NAMALWA (cell line): ENCODE measurements at regions not wholly inside any gene's neighbourhood (a gene's known extent, or its start where the extent isn't known, plus 50 kb on each side); places are given as distances from the start of the nearest gene placed in this dataset.

Experiments used
- DNase-seq: peaks from one replicate; pipeline ENCODE4 v3.0.0-alpha.2; 2015; ENCODE audit warnings: low spot score

DNA sequence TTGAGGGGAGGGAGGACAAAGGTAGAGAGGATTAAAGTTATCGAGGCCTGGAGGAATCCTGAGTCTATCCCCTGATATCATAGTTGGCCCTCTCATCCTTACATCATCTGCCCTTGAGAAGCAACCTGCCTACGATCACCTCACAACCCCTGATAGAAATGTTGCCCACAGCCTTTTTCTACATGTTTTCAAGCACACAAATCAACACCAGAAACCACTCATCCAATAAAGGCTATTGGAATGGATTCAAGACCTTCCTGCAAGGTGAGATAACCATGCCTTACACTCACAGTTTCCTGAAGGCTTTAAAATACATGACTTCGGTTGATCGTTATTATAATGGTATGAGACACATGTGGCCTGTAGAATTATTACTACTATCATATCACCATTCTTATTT is 175.7 kb upstream of the EGLN3 start:
- DNase-seq, result no peak

DNA sequence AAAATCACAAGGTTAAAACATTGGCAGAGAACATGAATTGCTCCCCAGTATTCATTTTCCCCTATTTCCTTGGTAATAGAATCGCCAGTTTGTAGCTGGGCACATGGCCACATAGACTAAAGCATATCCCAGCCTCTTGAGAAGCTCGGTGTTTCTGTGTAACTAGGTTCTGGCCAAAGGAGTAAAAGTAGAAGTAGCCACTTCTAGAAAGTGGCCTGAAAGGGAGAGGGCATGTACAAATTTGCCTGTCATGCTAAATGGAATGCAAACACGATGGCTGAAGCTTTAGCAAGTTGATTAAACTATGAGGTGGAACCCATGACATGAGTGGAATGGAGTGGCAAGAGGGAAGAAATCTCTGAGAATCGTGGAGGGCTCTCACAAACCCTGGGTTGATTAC is 173.7 kb upstream of the EGLN3 start:
- no peak for DNase-seq

DNA sequence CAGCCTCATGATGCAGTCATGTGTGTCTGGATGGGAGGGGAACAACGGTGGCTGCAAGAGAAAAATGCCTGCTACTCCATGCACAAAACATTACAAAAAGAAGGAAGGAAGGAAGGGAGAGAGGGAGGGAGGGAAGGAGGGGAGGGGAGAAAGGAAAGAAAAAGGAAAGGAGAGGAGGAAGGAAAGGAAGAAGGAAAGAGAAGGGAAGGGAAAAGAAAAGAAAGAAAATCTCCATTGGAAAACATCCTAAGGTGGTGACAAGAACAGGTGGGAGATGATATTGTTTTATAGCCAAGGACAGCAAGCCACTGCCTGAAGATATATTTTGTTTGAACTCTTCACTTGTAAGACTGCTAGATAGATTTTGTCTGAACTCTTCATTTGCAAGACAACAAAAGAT is 171.8 kb upstream of the EGLN3 start:
- DNase-seq, result no peak

DNA sequence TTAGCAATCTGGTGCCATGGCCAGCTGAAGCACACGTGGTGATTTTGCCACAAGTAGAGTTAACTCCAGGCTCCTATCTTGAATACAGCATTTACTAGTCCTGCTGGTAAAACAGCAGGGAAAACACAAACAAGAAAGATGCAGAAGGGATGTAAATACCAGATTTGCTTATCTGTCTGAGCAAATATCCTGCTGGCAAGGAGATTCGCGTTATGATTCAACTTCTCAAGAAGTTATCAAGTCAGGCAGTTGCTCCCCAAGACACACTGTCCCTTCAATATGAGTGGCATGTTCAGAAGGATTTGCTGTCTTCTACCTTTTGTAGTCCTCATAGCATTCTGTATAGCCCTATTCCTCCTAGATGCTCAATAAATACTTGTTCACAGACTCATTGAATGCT is 171.2 kb upstream of the EGLN3 start:
- DNase-seq, result no peak

DNA sequence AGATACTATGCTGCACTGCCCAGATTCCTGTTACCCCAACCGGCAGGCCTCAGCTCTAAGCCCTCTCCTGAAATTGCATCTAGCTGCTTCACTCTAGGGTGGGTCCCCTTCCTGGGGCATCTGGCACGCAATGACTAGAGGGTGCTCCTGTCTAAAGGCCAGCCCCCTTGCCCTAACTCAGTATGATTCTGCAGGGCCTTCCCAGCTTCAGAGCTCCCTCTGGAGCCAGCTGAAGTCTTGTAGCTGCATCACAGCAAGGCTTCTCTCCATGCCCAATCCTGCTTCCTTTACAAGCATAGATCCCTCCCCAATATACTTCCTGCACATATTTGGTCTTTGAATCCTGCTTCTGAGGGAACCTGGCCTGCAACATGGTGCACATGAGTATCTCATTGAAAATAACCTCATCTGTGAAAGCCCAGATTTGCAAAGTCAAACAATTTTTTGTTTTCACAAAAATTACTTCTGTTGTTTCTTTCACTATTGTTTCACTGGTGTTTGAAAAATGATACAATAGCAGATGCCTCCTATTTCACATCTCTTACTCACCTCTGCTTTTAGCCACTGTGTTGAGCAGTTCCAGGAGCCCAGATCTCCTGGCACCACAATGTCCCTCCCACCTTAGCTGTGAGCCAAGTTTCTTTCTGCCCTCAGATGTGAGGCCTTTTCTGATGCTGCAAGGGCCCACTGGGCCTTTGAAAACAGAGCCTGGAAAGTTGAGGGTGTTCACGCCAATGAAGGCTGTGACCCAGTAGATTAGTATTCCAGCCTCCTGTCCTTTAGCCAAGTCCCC is 169.5 kb upstream of the EGLN3 start:
- DNase-seq, result no peak

DNA sequence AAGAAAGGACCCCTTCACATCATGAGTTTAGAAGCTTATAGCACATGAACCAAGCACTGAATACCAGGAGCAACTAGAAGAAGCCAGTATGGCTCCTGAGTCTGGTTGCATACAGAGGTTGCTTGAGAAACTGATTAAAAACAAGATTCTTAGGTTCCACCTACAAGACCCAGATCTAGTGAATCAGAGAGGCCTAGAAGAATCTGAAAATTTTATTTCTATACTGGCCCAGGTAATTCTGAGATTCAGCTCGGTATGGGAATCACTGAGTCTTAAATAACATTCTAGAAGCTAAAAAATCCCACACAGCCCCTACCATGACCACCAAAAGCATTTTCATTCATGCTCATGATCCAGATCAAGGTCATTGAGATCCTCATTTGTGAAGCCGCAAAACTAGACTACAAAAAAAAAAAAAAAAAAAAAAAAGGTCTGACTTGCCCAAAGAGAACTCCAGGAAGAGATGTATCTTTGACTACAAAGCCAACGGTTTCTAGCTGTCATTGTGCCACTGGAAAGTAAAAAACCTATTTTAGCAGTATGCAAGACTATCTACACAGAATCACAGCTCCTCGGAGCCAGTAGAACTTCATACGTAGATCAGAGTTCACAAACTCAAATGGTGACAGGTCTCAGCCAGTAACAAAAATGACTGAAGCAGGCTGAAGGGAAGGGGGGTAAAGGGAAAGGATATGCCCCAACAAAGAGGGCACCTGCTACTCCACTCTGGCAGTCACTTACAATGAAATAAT is 168.4 kb upstream of the EGLN3 start:
- DNase-seq, result no peak

DNA sequence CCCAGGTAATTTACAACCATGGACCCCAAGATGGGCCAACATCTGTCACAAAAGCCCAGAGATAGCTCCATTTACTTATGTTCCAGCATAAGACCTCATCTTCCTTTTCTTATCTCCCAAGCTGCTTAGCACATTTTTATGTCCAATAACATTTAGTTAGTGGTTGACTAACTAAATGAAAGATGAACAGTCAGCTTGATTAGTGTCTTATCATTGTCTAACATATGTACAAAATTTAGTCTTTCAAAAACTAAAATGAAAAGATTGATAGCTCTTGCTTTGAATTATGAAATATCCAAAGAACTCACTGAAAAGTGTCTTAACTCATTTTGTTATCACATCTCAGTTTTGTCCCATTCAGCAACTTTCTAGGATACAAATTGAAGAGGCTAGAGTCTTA is 163.1 kb upstream of the EGLN3 start:
- DNase-seq, result no peak

DNA sequence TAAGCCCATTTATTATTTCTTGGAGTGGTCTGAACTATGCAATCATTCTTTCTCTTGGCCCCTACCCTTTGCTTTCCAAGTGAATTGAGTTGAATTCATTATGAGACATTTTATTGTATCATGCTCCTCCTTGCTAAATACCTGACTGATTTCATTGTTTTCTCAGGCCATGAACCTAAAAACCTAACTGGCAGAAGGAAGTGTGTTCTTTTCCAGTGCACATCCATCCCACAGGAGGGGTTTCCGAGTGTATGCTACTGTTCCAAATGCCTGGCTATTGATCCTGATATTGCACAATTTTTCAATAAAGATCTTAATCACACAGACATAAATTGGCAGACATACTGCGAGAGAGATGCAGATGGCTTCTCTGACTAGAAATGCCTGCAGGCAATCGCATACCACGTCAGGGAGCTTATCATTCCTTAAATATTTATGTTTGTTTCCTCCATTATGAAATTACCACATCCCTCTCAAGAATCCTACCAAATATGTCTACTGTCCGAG is 162.2 kb upstream of the EGLN3 start:
- DNase-seq, result no peak

DNA sequence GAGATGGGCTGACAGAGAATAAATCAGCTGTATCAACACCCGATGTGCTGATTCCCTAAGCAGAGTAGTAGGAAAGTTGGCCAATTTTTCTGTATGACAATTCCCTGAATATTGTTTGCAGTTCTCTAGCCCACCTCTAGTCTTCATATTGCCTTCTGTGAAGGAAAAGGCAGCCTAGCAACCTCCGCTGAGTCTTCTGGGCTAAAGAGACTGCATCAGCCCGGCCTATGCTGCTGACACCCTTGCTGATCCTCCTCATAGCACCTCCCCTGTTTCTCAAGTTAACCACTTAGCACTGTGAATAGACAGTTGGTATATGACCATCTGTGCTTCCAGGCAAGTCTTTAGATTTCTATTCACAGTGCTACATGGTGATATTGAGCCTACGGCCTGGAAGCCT is 161.1 kb upstream of the EGLN3 start:
- DNase-seq, result no peak

DNA sequence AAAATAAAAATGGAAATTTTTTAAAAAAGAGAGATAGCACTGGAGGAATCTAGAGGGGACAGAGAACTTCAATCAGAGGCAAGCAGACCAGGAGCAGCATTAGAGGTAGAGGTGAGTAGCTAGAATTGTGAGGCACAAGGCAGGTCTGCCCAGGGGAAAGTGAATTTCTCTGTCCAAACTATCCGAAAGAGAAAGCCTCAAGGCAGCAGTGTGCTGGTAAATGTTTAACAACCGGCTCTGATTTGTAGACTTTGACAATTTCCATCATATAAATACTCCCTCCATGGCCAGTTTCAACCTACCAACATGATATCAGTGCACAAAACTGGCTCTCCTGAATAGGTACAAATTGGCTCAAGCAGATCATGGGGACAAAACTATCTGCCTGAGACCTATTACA is 160.6 kb upstream of the EGLN3 start:
- no peak for DNase-seq

DNA sequence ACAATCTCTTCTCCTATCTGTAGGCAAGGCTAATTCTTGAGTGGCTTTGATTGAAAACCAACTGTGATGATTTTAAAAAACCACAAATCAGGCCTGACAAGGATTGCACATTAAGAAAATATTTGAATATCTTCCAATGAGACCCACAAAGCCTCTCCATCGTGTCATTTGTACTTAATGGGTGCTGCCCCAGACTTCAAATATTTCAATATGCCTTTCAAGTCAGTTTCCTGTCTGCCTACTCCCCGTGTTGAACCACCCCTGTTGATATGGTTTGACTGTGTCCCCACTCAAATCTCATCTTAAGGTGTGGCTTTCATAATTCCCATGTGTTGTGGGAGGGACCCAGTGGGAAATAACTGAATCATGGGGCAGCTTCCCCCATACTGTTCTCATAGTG is 159.7 kb upstream of the EGLN3 start:
- no peak for DNase-seq

DNA sequence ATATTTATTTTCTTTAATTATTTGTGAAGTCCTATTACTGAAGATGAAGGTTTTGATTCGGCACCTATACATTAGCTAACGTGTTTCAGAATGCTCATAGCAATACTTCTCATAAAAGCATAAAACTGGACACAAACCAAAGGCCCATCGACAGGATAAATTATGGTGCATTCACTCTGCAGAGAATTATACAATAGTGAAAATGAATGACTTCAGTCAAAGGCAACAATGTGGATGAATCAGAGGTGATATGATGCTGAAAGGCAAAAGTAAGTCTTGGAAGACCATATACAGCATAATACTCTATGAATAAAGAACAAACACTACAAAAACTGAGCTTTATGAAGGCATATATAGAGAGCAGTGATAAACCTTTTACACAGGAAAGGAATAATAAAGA is 156.6 kb upstream of the EGLN3 start:
- no peak for DNase-seq

DNA sequence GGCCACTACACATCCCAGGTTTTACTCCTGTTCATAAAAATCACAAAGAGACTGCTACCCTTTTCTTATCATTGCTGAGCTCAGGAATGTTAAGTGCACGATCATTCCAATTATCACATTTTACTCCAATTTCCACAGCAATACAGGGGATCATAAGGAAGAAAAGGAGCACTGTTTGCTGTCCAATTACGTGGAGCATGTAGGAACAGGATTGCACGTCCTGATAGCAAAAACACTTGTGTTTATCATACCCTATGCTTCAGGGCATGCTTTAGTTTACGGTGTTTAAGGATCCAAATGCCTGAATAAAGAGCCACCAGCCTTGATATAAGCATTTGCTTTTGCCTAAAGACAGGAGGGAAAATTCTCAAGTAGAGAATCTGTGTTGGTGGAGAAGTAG is 155.4 kb upstream of the EGLN3 start:
- no peak for DNase-seq

DNA sequence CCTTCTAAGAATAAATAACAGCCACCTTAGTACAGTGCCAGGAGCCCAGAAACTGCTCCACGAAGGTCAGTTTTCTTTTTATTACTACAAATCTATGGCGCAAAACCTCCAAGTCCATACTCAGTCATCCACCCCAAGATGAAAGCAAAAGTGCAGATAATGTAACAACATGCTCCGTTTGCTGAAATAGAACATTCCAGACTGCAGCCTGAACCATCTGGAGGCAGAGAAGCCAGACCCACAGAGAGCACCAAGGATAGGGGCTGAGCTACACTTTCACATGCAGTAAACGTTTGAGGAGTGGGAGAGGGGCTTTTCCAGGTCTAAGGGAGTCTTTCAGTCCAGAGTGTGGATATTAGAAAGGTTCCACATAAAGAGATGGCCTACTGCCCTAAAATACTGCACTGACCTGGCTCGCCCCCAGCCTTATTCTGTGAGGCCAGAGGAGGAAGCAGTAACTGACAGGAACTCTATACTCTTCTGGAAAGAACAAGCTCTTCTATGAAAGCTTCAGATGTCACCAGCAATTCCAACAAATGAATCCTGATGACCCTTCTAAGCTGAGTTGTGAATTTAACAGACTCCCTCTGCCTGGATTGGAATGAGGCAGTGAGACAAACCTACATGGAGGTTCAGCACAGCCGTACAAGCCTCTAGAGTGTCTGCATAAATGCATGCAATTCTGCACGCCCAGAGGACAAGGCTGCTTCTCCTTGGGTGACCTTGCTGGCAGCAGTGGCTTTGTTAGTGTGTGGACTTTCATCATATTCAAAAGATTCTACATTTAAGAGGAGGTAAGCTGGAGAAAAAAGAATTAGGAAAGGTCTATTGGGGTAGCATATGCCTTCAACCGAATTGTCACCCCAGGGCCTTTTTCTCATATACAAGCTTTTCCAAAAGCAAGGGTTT is 153.9 kb upstream of the EGLN3 start:
- DNase-seq, result no peak

DNA sequence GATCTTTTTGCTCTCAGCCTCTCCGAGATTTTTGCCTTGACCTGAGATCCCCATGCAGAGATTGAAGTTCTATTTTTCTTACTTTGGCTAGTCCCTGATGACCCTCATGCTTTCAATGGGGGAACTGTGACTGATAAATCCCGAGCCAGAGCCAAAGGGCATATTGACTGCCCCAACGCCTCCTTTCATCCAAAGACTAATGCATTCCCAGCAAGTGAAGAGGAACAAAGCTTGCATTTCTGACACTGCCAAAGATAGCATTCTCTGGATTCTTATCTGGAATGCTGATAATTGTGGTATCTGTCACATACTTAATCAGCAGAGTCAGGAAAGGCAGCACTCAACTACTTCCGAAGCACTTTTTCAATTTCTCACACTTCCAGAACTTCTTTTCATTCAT is 152.3 kb upstream of the EGLN3 start:
- no peak for DNase-seq

DNA sequence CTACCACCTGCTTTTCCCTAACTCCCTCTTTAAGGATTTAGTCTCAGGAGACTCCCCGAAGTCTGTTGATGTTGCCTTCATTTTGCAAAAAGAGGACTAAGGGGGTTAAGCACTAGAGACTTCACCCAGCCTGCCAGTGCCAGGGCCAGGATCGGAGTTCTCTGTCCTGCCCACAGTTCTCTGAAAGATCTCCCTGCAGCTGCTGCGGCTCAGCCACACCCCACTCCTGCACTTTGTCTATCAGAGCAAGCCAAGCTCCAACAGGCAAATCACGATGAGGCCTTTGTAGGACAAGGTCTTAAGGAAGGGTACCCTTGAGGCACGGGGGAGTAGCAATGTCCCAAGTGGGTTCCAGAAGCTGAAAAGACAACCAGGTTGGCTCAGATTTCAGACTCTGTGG is 148.8 kb upstream of the EGLN3 start:
- DNase-seq, result no peak

DNA sequence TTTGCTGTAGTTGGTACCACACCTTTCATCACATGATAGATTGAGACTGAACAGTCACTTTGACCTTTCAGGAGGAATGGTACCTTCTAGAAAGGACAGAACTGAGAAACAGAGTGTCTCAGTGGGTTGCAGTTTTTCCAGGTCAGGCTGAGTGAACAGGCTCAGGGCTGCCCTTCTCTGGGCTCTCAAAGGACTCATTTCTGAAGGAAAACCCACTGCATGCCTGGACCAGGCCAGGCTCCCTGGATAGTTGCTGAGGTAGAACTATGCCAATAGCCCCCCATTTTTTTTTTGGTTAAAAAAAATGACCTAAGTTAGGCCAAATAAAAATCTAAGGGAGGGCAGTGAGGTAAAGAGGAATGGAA is 148.1 kb upstream of the EGLN3 start:
- no peak for DNase-seq

DNA sequence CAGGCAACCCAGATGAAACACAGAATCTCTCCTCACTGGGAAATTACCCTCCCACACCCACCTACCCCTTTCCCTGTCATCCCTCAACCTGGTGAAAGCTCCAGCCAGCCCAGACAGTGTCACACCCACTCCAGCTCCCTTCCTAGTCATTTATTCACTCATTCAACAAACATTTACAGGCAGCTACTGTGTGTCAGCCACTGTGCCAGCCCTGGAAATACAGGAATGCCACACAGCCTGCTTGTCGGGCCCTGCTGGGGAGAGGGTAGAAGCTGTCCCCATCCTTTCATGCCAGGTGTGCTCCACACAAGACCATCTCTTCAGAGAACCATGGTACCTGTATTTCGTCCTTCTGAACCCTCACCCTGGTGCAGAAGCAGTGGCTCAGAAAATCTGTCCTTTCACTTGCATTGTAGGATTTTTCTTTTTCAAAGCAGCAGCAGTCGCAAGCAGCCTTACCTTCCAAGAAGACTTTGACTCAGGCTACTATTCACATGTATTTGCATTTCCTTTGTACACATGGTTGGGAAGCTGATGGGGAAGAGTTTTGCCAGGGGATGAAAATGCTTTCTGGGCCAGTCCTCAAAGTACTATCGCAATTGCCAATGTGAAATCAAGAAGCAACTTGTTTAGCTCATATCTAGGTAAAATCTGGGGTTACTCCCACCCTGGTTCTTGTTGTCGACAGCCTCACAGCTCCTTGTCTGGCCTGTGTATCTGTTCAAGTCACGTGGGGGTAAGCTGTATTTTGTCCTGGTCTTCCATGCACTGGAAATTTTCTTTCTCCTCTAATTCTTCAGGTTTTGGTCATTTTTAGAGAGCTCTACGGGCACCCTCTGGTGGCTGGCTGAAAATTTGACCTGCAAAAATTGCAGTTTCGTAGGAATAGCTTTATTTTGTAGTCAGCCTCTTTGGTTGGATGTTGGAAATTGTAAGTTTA is 147.4 kb upstream of the EGLN3 start:
- peak; percentile 1 for DNase-seq

DNA sequence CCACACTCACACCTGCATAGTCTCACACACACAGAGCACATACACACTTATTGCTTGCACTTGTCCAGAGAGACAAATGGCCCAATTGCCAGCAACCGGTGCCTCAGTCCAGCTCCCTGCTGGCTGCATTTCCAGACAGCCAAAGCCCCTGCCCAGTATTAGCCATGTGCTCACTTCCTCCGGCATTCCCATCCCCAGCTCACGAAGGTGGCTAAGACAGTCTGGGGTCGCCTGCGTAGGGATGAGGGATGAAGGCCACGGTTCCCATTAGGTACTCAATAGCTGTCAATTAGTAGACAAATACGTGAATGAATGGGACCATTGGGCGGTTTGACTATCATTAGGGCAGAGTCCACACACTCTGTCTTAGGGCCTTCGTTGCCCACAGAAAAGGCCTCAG is 146.8 kb upstream of the EGLN3 start:
- DNase-seq, result no peak

DNA sequence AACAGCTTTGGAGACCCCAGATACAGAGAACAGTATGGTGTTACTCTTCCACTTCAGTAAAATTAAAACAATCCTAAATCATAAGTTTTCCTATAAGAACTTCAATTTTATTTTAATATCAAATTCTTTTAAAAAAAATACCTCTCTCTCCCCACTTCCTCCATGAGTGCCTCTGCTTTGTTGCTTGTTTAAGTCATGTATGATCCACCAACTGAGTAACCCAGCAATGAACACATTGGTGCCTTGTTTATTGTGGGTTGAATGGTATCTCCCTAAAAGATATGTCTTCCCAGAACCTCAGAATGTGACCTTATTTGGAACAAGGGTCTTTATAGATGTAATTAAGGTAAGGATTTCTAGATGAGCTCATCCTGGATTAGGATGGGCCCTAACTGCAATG is 143.5 kb upstream of the EGLN3 start:
- no peak for DNase-seq

DNA sequence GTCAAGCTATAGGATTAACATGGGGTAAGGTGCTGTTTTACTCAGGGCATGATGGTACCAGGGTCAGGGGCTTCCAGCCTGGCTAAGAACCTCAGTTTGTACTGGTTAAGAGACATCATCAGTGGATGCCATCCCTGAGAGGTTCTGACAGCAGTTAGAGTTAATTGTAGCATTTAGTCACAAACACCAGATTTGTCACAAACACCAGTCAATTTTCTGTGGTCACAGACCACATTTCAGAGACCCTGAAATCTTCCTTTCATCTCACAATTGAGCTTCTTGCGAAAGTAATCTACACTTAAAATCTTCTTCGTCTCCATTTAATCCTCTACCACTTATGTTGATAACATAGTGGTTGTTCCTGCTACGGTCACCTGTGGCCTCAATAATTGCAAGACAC is 143.0 kb upstream of the EGLN3 start:
- no peak for DNase-seq

DNA sequence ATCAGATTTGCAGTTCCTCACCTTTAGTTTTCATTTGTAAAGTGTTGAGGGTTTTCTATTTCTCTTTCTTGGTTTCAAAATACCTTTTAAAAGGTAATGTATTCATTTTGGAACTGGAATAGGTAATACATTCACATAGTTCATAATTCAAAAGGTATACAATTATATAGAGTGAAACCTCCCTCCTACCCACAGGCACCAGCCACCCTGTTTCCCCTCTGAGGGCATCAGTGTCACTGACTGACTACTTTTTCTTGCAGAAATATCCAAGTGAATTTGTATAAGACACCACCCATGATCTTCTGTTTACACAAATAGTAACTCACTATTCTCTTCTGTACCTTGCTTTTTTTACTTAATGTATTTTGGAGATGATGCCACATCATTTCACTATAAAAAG is 139.6 kb upstream of the EGLN3 start:
- no peak for DNase-seq
